Ishikawa (cell line): ENCODE measurements at regions not wholly inside any gene's neighbourhood (a gene's known extent, or its start where the extent isn't known, plus 50 kb on each side); places are given as distances from the start of the nearest gene placed in this dataset.

ENCODE experiments used
- EP300 ChIP-seq: IDR thresholded peaks from 2 replicates; pipeline ENCODE4 v1.6.1; 2012; ENCODE audit warnings: borderline replicate concordance
- TAF1 ChIP-seq: IDR thresholded peaks from 2 replicates; pipeline ENCODE4 v1.6.1; 2012; ENCODE audit warnings: low read depth, mild to moderate bottlenecking
- TEAD4 ChIP-seq: IDR thresholded peaks from 2 replicates; pipeline ENCODE4 v1.6.1; 2012
- YY1 ChIP-seq: IDR thresholded peaks from 2 replicates; pipeline ENCODE4 v1.6.1; 2012; ENCODE audit warnings: low read depth
- TF ChIP-seq, protein P1 (sequence below): IDR thresholded peaks from 2 replicates; pipeline ENCODE4 v1.6.1; 2012

DNA sequence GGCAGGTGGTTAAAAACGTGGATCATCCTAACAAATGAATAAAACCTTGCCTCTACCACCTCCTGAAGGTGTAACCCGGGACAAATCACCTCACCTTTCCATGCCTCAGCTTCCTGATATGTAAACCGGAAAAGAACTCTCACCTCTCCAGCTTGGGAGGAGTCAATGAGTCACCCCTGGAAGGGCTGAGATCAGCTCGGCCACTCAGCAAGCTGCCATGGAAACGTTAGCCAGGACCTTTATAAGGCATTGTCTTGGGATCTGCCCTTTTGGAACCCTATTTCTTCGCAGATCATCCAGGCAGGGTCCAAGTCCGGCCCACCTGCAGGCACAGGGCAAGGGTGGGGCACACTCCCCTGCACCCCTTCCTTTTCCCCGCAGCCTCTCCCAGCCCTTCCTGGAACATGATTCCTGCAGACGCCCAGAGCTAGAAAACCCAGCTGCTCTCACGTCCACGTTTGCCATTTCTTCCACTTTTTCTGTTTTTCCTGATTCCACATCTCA lies 81.6 kb upstream of the PFKP start:
- TF ChIP-seq EP300 (no peak), TAF1 (no peak), YY1 (no peak), TEAD4 (no peak)
- TF ChIP-seq, protein P1, sequence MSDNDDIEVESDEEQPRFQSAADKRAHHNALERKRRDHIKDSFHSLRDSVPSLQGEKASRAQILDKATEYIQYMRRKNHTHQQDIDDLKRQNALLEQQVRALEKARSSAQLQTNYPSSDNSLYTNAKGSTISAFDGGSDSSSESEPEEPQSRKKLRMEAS = no peak
